ENCODE measurements at regions not wholly inside any gene's neighbourhood (a gene's known extent, or its start where the extent isn't known, plus 50 kb on each side); places are given as distances from the start of the nearest gene placed in this dataset.

- no peak for TF ChIP-seq CTCF (IDR thresholded peaks at IDR 0.05)
- no peak for TF ChIP-seq ZFX (IDR thresholded peaks at IDR 0.05; ENCODE audit: borderline replicate concordance)
These were observed 86.4 kb downstream of the GGTLC2 start for GRCh38 chr22:22730655-22731373.
